Tibial nerve (tissue), 3 donors: ENCODE measurements at regions not wholly inside any gene's neighbourhood (a gene's known extent, or its start where the extent isn't known, plus 50 kb on each side); places are given as distances from the start of the nearest gene placed in this dataset.

Experiments used
- EP300 ChIP-seq, 2 donors: sonication (generic); formaldehyde crosslinking; IDR thresholded peaks; one replicate each; pipeline ENCODE4 v1.6.1; 2017; ENCODE audit warnings: antibody characterized with exemption in 2 of 2, mild to moderate bottlenecking in 1 of 2
- POLR2A ChIP-seq, 2 donors: fragments of 450-650 bp; IDR thresholded peaks; one replicate each; pipeline ENCODE4 v1.6.1; 2017; ENCODE audit warnings: antibody characterized with exemption in 2 of 2, mild to moderate bottlenecking in 2 of 2, moderate library complexity in 2 of 2

DNA sequence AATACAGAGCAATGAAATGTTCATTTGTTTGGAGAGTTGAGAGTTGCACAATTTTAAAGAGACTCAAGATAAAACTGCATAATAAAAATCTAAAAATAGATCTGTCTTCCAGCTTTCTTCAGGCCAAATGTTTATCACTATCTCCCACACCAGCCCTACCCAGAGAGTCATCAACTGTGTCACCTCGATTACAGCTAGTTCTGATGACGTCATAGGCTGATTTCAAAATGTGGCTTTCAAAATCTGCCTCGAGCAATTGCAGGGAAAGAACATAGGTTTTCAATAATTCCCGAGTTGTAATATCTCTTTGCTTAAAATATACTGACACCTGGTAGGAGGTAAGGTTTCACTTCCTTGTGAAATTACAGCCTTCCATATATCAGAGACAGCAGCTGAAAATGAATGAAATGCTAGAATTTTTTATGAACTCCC lies 677.6 kb upstream of the ID2 start:
- TF ChIP-seq POLR2A (IDR thresholded peaks at IDR 0.05) = no peak
- TF ChIP-seq EP300 (IDR thresholded peaks at IDR 0.05) = peak in 1 of 2 donors; percentile 78
